ENCODE measurements at regions not wholly inside any gene's neighbourhood (a gene's known extent, or its start where the extent isn't known, plus 50 kb on each side); places are given as distances from the start of the nearest gene placed in this dataset.

- no peak for DNase-seq (ENCODE audit: low read depth in 2 of 2)
These were observed 227.7 kb upstream of the HMGA2 start for GRCh38 chr12:65596514-65597091.

- DNase-seq (ENCODE audit: low read depth in 2 of 2): no peak
These were observed 226.8 kb upstream of the HMGA2 start for GRCh38 chr12:65597527-65597926.

GRCh38 chr12:65598688-65599087 is 225.6 kb upstream of the HMGA2 start:
- no peak for DNase-seq (ENCODE audit: low read depth in 2 of 2)

- DNase-seq (ENCODE audit: low read depth in 2 of 2): no peak
These were observed 222.1 kb upstream of the HMGA2 start for GRCh38 chr12:65602253-65602609.

GRCh38 chr12:65602610-65603295 is 221.5 kb upstream of the HMGA2 start:
- peak; percentile 3 to 33 for DNase-seq (ENCODE audit: low read depth in 2 of 2)

- no peak for DNase-seq (ENCODE audit: low read depth in 2 of 2)
These were observed 220.6 kb upstream of the HMGA2 start for GRCh38 chr12:65603438-65604351.

- DNase-seq (ENCODE audit: low read depth in 2 of 2): no peak
These were observed 219.3 kb upstream of the HMGA2 start for GRCh38 chr12:65605019-65605418.

- no peak for DNase-seq (ENCODE audit: low read depth in 2 of 2)
These were observed 218.1 kb upstream of the HMGA2 start for GRCh38 chr12:65606008-65606766.

- no peak for DNase-seq (ENCODE audit: low read depth in 2 of 2)
These were observed 216.9 kb upstream of the HMGA2 start for GRCh38 chr12:65607401-65607841.

GRCh38 chr12:65608319-65608916 is 215.9 kb upstream of the HMGA2 start:
- no peak for DNase-seq (ENCODE audit: low read depth in 2 of 2)

- DNase-seq (ENCODE audit: low read depth in 2 of 2): no peak
These were observed 214.9 kb upstream of the HMGA2 start for GRCh38 chr12:65609359-65609771.

- DNase-seq (ENCODE audit: low read depth in 2 of 2): no peak
These were observed 212.9 kb upstream of the HMGA2 start for GRCh38 chr12:65611396-65611795.

- DNase-seq (ENCODE audit: low read depth in 2 of 2): no peak
These were observed 211.8 kb upstream of the HMGA2 start for GRCh38 chr12:65612440-65612839.

GRCh38 chr12:65613692-65614091 is 210.6 kb upstream of the HMGA2 start:
- DNase-seq (ENCODE audit: low read depth in 2 of 2): no peak

- DNase-seq (ENCODE audit: low read depth in 2 of 2): no peak
These were observed 209.9 kb upstream of the HMGA2 start for GRCh38 chr12:65614259-65614889.

- no peak for DNase-seq (ENCODE audit: low read depth in 2 of 2)
These were observed 209.2 kb upstream of the HMGA2 start for GRCh38 chr12:65615118-65615517.

- DNase-seq (ENCODE audit: low read depth in 2 of 2): no peak
These were observed 208.3 kb upstream of the HMGA2 start for GRCh38 chr12:65616022-65616421.

GRCh38 chr12:65618588-65618987 is 205.7 kb upstream of the HMGA2 start:
- no peak for DNase-seq (ENCODE audit: low read depth in 2 of 2)

- DNase-seq (ENCODE audit: low read depth in 2 of 2): no peak
These were observed 205.3 kb upstream of the HMGA2 start for GRCh38 chr12:65619018-65619417.

- no peak for DNase-seq (ENCODE audit: low read depth in 2 of 2)
These were observed 204.2 kb upstream of the HMGA2 start for GRCh38 chr12:65620046-65620445.

GRCh38 chr12:65622056-65622455 is 202.2 kb upstream of the HMGA2 start:
- DNase-seq (ENCODE audit: low read depth in 2 of 2): no peak
